NCI-H82 (cell line): ENCODE measurements at regions not wholly inside any gene's neighbourhood (a gene's known extent, or its start where the extent isn't known, plus 50 kb on each side); places are given as distances from the start of the nearest gene placed in this dataset.
"Not testable (repeated sequence)": the region's sequence is repeated elsewhere in the genome, so short reads cannot be mapped to it uniquely, and the experiment has no call there.

Source experiments
- DNase-seq: peaks from one replicate; lab custom pipeline; 2025; lab: John Stamatoyannopoulos, UW

GRCh38 chr3:18236726-18237125 is 188.4 kb downstream of the SATB1 start:
- no peak for DNase-seq

GRCh38 chr3:18234717-18235335 is 190.3 kb downstream of the SATB1 start:
- DNase-seq: peak; percentile 26

- no peak for DNase-seq
Measured at GRCh38 chr3:18233987-18234716, 191.0 kb downstream of the SATB1 start.

GRCh38 chr3:18232317-18232716 is 192.8 kb downstream of the SATB1 start:
- no peak for DNase-seq

- DNase-seq: no peak
Measured at GRCh38 chr3:18228060-18228459, 197.1 kb downstream of the SATB1 start.

- no peak for DNase-seq
Measured at GRCh38 chr3:18225709-18226108, 199.4 kb downstream of the SATB1 start.

- no peak for DNase-seq
Measured at GRCh38 chr3:18224426-18224825, 200.7 kb downstream of the SATB1 start.

- DNase-seq: no peak
Measured at GRCh38 chr3:18223974-18224373, 201.2 kb downstream of the SATB1 start.

GRCh38 chr3:18223571-18223970 is 201.6 kb downstream of the SATB1 start:
- peak; percentile 43 for DNase-seq

- DNase-seq: no peak
Measured at GRCh38 chr3:18222686-18223085, 202.5 kb downstream of the SATB1 start.

- no peak for DNase-seq
Measured at GRCh38 chr3:18217507-18218174, 207.5 kb downstream of the SATB1 start.

- no peak for DNase-seq
Measured at GRCh38 chr3:18216996-18217395, 208.1 kb downstream of the SATB1 start.

- DNase-seq: no peak
Measured at GRCh38 chr3:18215639-18216038, 209.5 kb downstream of the SATB1 start.

GRCh38 chr3:18211116-18211515 is 214.0 kb downstream of the SATB1 start:
- DNase-seq: no peak

GRCh38 chr3:18208856-18209255 is 216.3 kb downstream of the SATB1 start:
- no peak for DNase-seq

GRCh38 chr3:18208091-18208490 is 217.0 kb downstream of the SATB1 start:
- no peak for DNase-seq

GRCh38 chr3:18207226-18207625 is 217.9 kb downstream of the SATB1 start:
- no peak for DNase-seq

GRCh38 chr3:18205701-18206100 is 219.4 kb downstream of the SATB1 start:
- DNase-seq: not testable (repeated sequence)

- peak; percentile 47 for DNase-seq
Measured at GRCh38 chr3:18201315-18201714, 223.8 kb downstream of the SATB1 start.

GRCh38 chr3:18199757-18200156 is 225.4 kb downstream of the SATB1 start:
- no peak for DNase-seq

GRCh38 chr3:18195836-18196235 is 229.3 kb downstream of the SATB1 start:
- DNase-seq: no peak

GRCh38 chr3:18194431-18194830 is 230.7 kb downstream of the SATB1 start:
- no peak for DNase-seq

- no peak for DNase-seq
Measured at GRCh38 chr3:18190646-18191045, 234.5 kb downstream of the SATB1 start.
